ENCODE measurements at regions not wholly inside any gene's neighbourhood (a gene's known extent, or its start where the extent isn't known, plus 50 kb on each side); places are given as distances from the start of the nearest gene placed in this dataset.

DNA sequence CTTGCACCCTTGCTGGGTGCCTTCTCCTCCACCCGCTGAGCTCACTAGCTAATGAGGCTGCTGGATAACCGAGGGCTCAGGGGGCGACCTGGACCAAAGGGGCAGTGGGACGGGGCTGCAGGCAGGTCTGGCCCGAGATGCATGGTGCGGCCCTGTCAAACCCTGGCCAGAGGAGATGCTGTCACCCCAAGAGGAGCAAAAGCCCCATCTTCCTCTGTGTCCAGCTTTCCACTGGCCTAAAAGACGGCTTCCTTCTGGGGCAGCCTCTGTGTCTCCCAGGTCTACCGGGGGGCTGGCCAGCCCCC, 261.8 kb downstream of the TBC1D4 start:
- H3K4me1 Mint-ChIP-seq (ENCODE audit: insufficient read depth, unreplicated experiment): peaks cover 29% of the 10 kb centered on the region
- H3K4me3 Mint-ChIP-seq (ENCODE audit: unreplicated experiment): no peak overlapping the region
- no peaks in the 10 kb centered on the region for H3K9me3 Mint-ChIP-seq (ENCODE audit: unreplicated experiment)
- intact Hi-C loops (cut with micrococcal nuclease): loop anchor here (10.0 kb wide), 1 partner anchor 775 kb away; no protein-coding TSS in a partner anchor
- TF ChIP-seq, protein P1, sequence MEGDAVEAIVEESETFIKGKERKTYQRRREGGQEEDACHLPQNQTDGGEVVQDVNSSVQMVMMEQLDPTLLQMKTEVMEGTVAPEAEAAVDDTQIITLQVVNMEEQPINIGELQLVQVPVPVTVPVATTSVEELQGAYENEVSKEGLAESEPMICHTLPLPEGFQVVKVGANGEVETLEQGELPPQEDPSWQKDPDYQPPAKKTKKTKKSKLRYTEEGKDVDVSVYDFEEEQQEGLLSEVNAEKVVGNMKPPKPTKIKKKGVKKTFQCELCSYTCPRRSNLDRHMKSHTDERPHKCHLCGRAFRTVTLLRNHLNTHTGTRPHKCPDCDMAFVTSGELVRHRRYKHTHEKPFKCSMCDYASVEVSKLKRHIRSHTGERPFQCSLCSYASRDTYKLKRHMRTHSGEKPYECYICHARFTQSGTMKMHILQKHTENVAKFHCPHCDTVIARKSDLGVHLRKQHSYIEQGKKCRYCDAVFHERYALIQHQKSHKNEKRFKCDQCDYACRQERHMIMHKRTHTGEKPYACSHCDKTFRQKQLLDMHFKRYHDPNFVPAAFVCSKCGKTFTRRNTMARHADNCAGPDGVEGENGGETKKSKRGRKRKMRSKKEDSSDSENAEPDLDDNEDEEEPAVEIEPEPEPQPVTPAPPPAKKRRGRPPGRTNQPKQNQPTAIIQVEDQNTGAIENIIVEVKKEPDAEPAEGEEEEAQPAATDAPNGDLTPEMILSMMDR (IDR thresholded peaks at IDR 0.05; ENCODE audit: unreplicated experiment): no peak
- ChIA-PET CTCF (interaction anchor here (0.6 to 6.1 kb wide), 59 partner anchors 9 to 1497 kb away, joined by 3 to 61 read pairs (median 4); no protein-coding TSS in a partner anchor), POLR2A (interaction anchor here (0.6 to 1.4 kb wide), 5 partner anchors 930 to 1210 kb away, joined by 3 to 4 read pairs (median 4); partner anchors contain the start of gene KLF12)
- DNase-seq (ENCODE audit: unreplicated experiment): no peak
- no peaks in the 10 kb centered on the region for H3K27me3 Mint-ChIP-seq (ENCODE audit: insufficient read depth, unreplicated experiment)
- H3K27ac Mint-ChIP-seq (ENCODE audit: low read depth, unreplicated experiment): no peak overlapping the region
- H3K36me3 Mint-ChIP-seq (ENCODE audit: insufficient read depth, unreplicated experiment): no peaks in the 10 kb centered on the region
- no TSS peak for BruUV-seq (replicated peaks)

DNA sequence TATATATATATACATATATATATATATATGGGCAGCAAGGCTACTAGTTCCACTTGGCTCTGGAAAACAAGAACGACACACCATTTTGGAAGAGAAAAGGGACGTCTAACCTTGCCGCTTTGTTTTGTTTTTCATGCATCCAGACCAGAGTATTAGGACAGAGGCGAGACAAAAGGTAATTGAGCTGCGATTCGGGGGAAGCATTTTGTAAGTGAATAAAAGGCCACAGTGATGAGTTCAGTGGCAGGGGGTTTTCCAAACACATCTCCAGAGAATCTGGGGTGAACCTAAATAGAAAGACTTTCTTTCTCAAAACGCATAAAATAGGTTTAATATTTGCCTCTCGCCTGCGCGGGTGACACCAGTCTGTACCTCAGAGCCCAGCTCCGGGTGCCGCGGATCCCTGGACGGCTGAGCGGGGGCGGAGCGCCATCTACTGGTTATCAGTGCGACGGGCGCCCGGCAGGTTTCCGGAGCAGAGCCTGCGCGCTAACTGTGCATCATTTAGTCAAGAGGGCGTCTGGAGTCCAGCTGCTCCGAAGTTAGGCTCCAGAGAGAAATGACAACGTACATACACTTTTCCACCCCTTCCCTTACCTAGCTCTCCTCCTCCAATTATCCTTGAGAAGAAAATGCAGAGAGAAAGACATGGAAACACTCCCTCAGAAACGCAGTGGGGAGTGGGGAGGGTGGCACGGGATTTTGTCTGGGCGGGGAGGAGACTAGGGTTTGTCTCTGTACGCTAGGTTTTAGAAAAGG, 262.3 kb downstream of the TBC1D4 start:
- peak; percentile 74 for DNase-seq (ENCODE audit: unreplicated experiment)
- TF ChIP-seq, protein P1 (IDR thresholded peaks at IDR 0.05; ENCODE audit: unreplicated experiment): peak; percentile 97
- intact Hi-C loops (cut with micrococcal nuclease): loop anchor here (1.0 to 10.0 kb wide), 8 partner anchors 38 to 1497 kb away; partner anchors contain the start of gene KLF12
- Mint-ChIP-seq H3K27ac (ENCODE audit: low read depth, unreplicated experiment) (no peak overlapping the region), H3K27me3 (ENCODE audit: insufficient read depth, unreplicated experiment) (no peaks in the 10 kb centered on the region), H3K36me3 (ENCODE audit: insufficient read depth, unreplicated experiment) (no peaks in the 10 kb centered on the region), H3K9me3 (ENCODE audit: unreplicated experiment) (no peaks in the 10 kb centered on the region), H3K4me3 (ENCODE audit: unreplicated experiment) (peak overlapping the region; percentile 54), H3K4me1 (ENCODE audit: insufficient read depth, unreplicated experiment) (peaks cover 29% of the 10 kb centered on the region)
- ChIA-PET CTCF (interaction anchor here (0.5 to 6.1 kb wide), 77 partner anchors 9 to 1505 kb away, joined by 3 to 61 read pairs (median 4); no protein-coding TSS in a partner anchor), POLR2A (interaction anchor here (0.6 to 1.4 kb wide), 5 partner anchors 929 to 1209 kb away, joined by 3 to 4 read pairs (median 4); partner anchors contain the start of gene KLF12)
- no TSS peak for BruUV-seq (replicated peaks)

DNA sequence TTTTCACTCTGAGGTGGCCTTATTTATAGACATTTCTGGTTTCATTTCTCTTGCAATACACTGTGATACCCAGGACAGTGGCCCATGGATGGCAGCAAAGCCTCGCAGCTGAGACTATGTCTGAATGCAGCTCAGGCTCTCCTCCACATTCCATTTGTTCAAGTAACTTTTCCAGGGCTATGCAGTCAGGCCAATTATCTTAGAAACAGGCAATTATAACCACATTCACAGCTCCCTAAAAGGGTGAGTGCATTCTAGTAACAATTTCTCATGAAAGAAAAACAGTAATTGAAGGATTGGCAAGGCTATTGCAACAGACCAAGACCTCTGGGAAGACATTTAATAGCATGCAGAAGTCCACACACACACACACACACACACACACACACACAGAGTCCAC, 264.0 kb downstream of the TBC1D4 start:
- peaks cover 22% of the 10 kb centered on the region for H3K4me1 Mint-ChIP-seq (ENCODE audit: insufficient read depth, unreplicated experiment)
- no TSS peak for BruUV-seq (replicated peaks)
- no peaks in the 10 kb centered on the region for H3K27me3 Mint-ChIP-seq (ENCODE audit: insufficient read depth, unreplicated experiment)
- DNase-seq (ENCODE audit: unreplicated experiment): no peak
- intact Hi-C loops (cut with micrococcal nuclease): loop anchor here (2.0 to 5.0 kb wide), 3 partner anchors 39 to 1463 kb away; partner anchors contain the start of gene KLF12
- H3K9me3 Mint-ChIP-seq (ENCODE audit: unreplicated experiment): no peaks in the 10 kb centered on the region
- ChIA-PET CTCF (interaction anchor here (0.6 to 6.1 kb wide), 9 partner anchors 14 to 1474 kb away, joined by 3 to 61 read pairs (median 4); no protein-coding TSS in a partner anchor), POLR2A (interaction anchor here (0.6 to 0.8 kb wide), 2 partner anchors 1431 to 1455 kb away, joined by 3 to 4 read pairs; no protein-coding TSS in a partner anchor)
- H3K27ac Mint-ChIP-seq (ENCODE audit: low read depth, unreplicated experiment): no peak overlapping the region
- TF ChIP-seq, protein P1 (IDR thresholded peaks at IDR 0.05; ENCODE audit: unreplicated experiment): no peak
- no peak overlapping the region for H3K4me3 Mint-ChIP-seq (ENCODE audit: unreplicated experiment)
- no peaks in the 10 kb centered on the region for H3K36me3 Mint-ChIP-seq (ENCODE audit: insufficient read depth, unreplicated experiment)

DNA sequence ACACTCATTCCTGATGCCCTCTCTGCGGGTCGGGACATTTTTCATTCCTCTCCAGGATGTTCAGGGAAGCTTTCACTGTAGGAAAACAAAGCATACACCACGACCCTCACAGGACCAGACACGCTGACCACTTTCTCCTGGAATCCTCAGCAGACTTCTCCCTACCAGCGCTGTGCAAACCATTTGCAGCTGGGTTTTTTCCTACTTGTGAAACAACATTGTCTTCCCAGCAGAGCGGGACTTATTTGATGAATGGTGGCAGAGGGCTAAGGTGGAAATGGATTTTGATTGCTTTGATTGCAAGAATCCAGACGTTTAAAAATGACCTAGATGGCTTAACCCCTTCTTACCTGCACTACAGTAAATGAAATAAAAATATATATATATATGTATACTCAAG, 265.9 kb downstream of the TBC1D4 start:
- Mint-ChIP-seq H3K27me3 (ENCODE audit: insufficient read depth, unreplicated experiment) (no peaks in the 10 kb centered on the region), H3K9me3 (ENCODE audit: unreplicated experiment) (peaks cover 8% of the 10 kb centered on the region), H3K4me1 (ENCODE audit: insufficient read depth, unreplicated experiment) (peaks cover 17% of the 10 kb centered on the region), H3K36me3 (ENCODE audit: insufficient read depth, unreplicated experiment) (peaks cover 5% of the 10 kb centered on the region), H3K4me3 (ENCODE audit: unreplicated experiment) (no peak overlapping the region), H3K27ac (ENCODE audit: low read depth, unreplicated experiment) (no peak overlapping the region)
- CTCF ChIA-PET: interaction anchor here (0.6 to 6.1 kb wide), 7 partner anchors 8 to 1461 kb away, joined by 3 to 61 read pairs (median 3); no protein-coding TSS in a partner anchor
- no peak for DNase-seq (ENCODE audit: unreplicated experiment)
- POLR2A ChIA-PET: no interaction called here
- no TSS peak for BruUV-seq (replicated peaks)
- intact Hi-C loops (cut with micrococcal nuclease): loop anchor here (5.0 kb wide), 1 partner anchor 41 kb away; no protein-coding TSS in a partner anchor
- TF ChIP-seq, protein P1 (IDR thresholded peaks at IDR 0.05; ENCODE audit: unreplicated experiment): no peak
